ENCODE measurements at regions not wholly inside any gene's neighbourhood (a gene's known extent, or its start where the extent isn't known, plus 50 kb on each side); places are given as distances from the start of the nearest gene placed in this dataset.

- no peak for DNase-seq (ENCODE audit: low read depth)
- no peak overlapping the region for H3K4me3 ChIP-seq (ENCODE audit: low read depth, low read length)
- no peak for TF ChIP-seq CTCF (IDR thresholded peaks at IDR 0.05; ENCODE audit: low read depth, low read length, missing control alignments)
Observed at GRCh38 chr22:27466229-27466628, 335.3 kb downstream of the MN1 start.

- no peak overlapping the region for H3K4me3 ChIP-seq (ENCODE audit: low read depth, low read length)
- DNase-seq (ENCODE audit: low read depth), result no peak
- TF ChIP-seq CTCF (IDR thresholded peaks at IDR 0.05; ENCODE audit: low read depth, low read length, missing control alignments), result no peak
Observed at GRCh38 chr22:27466778-27467438, 334.6 kb downstream of the MN1 start.

- TF ChIP-seq CTCF (IDR thresholded peaks at IDR 0.05; ENCODE audit: low read depth, low read length, missing control alignments), result no peak
Observed at GRCh38 chr22:27467711-27468110, 333.8 kb downstream of the MN1 start.

GRCh38 chr22:27468712-27469111, 332.8 kb downstream of the MN1 start:
- no peak for DNase-seq (ENCODE audit: low read depth)
- no peak overlapping the region for H3K4me3 ChIP-seq (ENCODE audit: low read depth, low read length)
- no peak for TF ChIP-seq CTCF (IDR thresholded peaks at IDR 0.05; ENCODE audit: low read depth, low read length, missing control alignments)

More at GRCh38 chr22:27467711-27468110, 333.8 kb downstream of the MN1 start:
- no peak overlapping the region for H3K4me3 ChIP-seq (ENCODE audit: low read depth, low read length)
- no peak for DNase-seq (ENCODE audit: low read depth)

- H3K4me3 ChIP-seq (ENCODE audit: low read depth, low read length), result no peak overlapping the region
- no peak for TF ChIP-seq CTCF (IDR thresholded peaks at IDR 0.05; ENCODE audit: low read depth, low read length, missing control alignments)
- no peak for DNase-seq (ENCODE audit: low read depth)
Observed at GRCh38 chr22:27470169-27470772, 331.3 kb downstream of the MN1 start.

GRCh38 chr22:27472975-27473374, 328.6 kb downstream of the MN1 start:
- TF ChIP-seq CTCF (IDR thresholded peaks at IDR 0.05; ENCODE audit: low read depth, low read length, missing control alignments), result no peak

GRCh38 chr22:27473533-27473932, 328.0 kb downstream of the MN1 start:
- DNase-seq (ENCODE audit: low read depth), result no peak
- H3K4me3 ChIP-seq (ENCODE audit: low read depth, low read length), result no peak overlapping the region
- TF ChIP-seq CTCF (IDR thresholded peaks at IDR 0.05; ENCODE audit: low read depth, low read length, missing control alignments), result no peak

More at GRCh38 chr22:27472975-27473374, 328.6 kb downstream of the MN1 start:
- no peak for DNase-seq (ENCODE audit: low read depth)
- no peak overlapping the region for H3K4me3 ChIP-seq (ENCODE audit: low read depth, low read length)
